Thoracic aorta (tissue), 2 donors: ENCODE measurements at regions not wholly inside any gene's neighbourhood (a gene's known extent, or its start where the extent isn't known, plus 50 kb on each side); places are given as distances from the start of the nearest gene placed in this dataset.

Experiments
- ATAC-seq: fragments of 150-250 bp; one replicate; pipeline ENCODE4 v1.8.0; 2017; ENCODE audit warnings: low read depth; ENCODE audit not compliant: insufficient number of reproducible peaks, low FRiP score
- DNase-seq: peaks from one replicate; pipeline ENCODE4 v3.0.0-alpha.2; 2020; ENCODE audit warnings: low spot score
- H3K27ac ChIP-seq, 2 donors: fragments of 200-600 bp; sonication (generic); 1 replicate in 1 of 2; 2 replicates in 1 of 2; pipeline ENCODE4 v1.5.1; 2016; ENCODE audit warnings: mild to moderate bottlenecking in 2 of 2, moderate library complexity in 2 of 2
- H3K27me3 ChIP-seq: fragments of 200-600 bp; sonication (generic); replicated peaks from 2 replicates; pipeline ENCODE4 v1.6.0; 2016; ENCODE audit warnings: mild to moderate bottlenecking; ENCODE audit not compliant: insufficient read depth
- H3K36me3 ChIP-seq: fragments of 200-600 bp; sonication (generic); one replicate; pipeline ENCODE4 v1.5.1; 2016
- H3K4me1 ChIP-seq, 2 donors: fragments of 200-600 bp; sonication (generic); 1 replicate in 1 of 2; 2 replicates in 1 of 2; pipeline versions ENCODE4 v1.5.1 to v1.6.0; 2016; ENCODE audit warnings: low read depth in 2 of 2, mild to moderate bottlenecking in 1 of 2; ENCODE audit not compliant: control insufficient read depth in 1 of 2
- H3K4me3 ChIP-seq: fragments of 200-600 bp; sonication (generic); 2 replicates; pipeline ENCODE4 v1.5.1; 2016; ENCODE audit warnings: mild to moderate bottlenecking
- H3K9me3 ChIP-seq: fragments of 200-600 bp; sonication (generic); 2 replicates; pipeline ENCODE4 v1.5.1; 2016
- TF ChIP-seq, protein P1 (sequence below): fragments of 200-600 bp; sonication (generic); IDR thresholded peaks from one replicate; pipeline ENCODE4 v1.5.1; 2019; ENCODE audit warnings: antibody characterized with exemption

DNA sequence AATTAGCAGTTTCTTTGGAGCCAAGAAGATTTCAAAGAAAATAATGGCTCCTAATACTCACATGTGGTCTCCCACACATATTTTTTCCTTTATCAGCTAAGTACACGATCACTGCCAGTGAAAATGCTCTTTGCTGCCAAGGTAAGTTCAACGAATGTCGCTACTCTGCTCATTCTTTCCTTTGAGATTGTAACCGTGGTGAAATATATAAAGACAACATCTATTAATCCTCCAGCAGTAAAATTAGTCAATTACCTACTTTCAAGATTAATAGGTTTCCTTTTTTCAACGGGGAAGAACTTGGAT is 672.2 kb downstream of the GATA3 start:
- Histone ChIP-seq H3K9me3 (no peaks in the 10 kb centered on the region), H3K36me3 (no peaks in the 10 kb centered on the region), H3K4me1 (no peaks in the 10 kb centered on the region), H3K27me3 (no peaks in the 10 kb centered on the region), H3K4me3 (no peak overlapping the region), H3K27ac (no peak overlapping the region)
- DNase-seq = no peak
- TF ChIP-seq, protein P1, sequence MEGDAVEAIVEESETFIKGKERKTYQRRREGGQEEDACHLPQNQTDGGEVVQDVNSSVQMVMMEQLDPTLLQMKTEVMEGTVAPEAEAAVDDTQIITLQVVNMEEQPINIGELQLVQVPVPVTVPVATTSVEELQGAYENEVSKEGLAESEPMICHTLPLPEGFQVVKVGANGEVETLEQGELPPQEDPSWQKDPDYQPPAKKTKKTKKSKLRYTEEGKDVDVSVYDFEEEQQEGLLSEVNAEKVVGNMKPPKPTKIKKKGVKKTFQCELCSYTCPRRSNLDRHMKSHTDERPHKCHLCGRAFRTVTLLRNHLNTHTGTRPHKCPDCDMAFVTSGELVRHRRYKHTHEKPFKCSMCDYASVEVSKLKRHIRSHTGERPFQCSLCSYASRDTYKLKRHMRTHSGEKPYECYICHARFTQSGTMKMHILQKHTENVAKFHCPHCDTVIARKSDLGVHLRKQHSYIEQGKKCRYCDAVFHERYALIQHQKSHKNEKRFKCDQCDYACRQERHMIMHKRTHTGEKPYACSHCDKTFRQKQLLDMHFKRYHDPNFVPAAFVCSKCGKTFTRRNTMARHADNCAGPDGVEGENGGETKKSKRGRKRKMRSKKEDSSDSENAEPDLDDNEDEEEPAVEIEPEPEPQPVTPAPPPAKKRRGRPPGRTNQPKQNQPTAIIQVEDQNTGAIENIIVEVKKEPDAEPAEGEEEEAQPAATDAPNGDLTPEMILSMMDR = no peak
- ATAC-seq = no peak

DNA sequence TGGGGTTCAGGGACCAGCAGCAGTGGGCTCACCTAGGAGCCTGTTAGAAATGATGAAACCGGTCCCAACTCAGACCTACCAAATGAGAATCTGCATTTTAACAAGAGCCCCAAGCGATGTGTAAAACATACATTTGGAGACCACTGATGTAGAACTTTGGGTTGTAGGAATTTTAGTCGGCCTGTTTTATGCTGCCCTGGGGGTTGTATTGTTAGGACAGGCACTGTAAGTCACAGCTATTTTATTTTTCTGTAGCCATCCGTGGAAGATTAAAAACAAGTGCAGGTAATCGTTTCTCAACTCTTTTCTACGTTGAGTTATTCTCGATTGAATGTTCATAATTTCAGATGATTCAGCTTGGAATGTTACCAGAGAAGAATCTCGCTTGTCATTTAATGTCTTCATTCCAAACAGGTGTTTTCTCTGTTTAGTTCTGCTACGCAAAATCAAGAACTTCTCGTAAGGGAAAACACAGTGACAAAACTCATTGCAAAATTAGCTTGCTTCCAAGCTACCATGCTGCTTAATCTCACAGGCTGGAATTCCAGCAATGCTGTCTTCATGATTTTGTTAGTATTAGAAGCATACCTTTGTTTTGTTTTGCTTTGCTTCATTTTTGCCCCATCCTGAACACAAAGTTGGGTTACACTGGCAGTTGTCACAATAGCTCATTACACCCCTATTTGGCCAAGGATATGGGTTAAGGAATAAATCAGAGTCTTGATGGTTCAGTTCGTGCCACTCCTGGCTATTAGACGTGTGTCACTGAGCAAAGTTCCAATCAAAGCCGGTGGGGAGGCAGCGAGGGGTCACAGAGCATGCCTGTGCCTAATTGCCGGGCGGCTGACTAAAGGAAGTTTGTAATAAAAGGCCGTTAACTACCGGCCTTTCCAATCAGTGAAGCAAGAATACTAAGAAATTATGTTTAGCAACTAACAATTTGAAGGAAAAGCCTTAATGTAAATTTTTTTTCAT is 676.9 kb downstream of the GATA3 start:
- DNase-seq (no peak), ATAC-seq (no peak)
- H3K27me3 ChIP-seq = no peaks in the 10 kb centered on the region
- no peak overlapping the region for H3K4me3 ChIP-seq
- no peaks in the 10 kb centered on the region for H3K9me3 ChIP-seq
- H3K27ac ChIP-seq = no peak overlapping the region
- H3K4me1 ChIP-seq = no peaks in the 10 kb centered on the region
- TF ChIP-seq, protein P1 = no peak
- H3K36me3 ChIP-seq = no peaks in the 10 kb centered on the region

DNA sequence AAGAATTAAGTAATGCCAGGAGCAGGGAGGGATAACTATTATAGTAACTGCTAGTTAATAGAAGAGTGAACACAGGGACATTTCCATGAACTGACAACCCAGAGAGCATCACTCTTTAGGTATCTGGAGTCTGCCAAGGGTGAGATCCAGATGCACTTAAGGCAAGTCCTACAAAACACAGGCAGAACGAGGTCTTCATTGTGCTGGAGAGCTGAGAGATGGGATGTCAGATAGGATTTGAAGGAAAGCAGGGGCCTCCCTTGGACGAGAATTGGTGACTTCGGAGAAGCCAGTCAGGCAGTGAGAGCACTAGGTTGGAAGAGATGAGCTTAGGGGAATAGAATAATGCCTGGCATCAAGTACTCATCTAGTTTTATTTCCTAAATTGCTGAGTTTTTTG is 684.5 kb downstream of the GATA3 start:
- TF ChIP-seq, protein P1 = no peak
- Histone ChIP-seq H3K27me3 (no peaks in the 10 kb centered on the region), H3K4me1 (no peaks in the 10 kb centered on the region), H3K4me3 (no peak overlapping the region), H3K9me3 (no peaks in the 10 kb centered on the region), H3K27ac (no peak overlapping the region), H3K36me3 (no peaks in the 10 kb centered on the region)
- ATAC-seq (no peak), DNase-seq (no peak)

DNA sequence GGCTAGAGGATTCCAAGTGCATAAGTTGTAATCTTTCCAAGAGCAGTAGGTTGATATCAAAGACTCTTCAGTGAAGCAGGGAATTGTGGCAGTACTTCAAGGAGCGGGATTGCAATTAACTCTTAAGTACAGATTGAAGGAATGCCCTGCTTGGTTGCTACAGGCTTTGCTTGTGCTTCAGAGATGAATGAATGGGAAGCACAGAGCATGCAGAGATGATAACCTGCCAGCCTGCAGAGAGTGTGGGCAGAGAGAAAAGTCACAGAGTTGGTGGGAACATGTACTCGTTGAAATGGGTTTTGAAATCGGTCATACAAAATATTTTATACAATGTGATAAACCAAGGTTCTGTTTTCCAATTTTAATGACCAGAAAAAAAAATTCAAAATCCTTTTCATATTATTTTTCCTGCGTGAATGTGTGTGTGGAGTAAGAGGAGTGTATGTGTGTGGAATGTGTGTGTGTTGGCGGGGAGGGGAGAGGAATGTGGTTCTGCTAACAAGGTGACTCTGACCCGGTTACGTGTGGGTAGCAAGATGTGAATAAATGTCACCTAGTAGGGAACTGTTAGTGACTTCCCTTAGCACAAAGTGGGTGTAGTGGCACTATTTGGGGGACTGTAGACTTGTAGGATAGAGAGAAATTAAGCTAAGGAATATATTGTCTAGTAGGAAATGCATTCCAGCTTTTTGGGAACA is 697.8 kb downstream of the GATA3 start:
- TF ChIP-seq, protein P1 = no peak
- no peaks in the 10 kb centered on the region for H3K9me3 ChIP-seq
- no peak for DNase-seq
- no peaks in the 10 kb centered on the region for H3K36me3 ChIP-seq
- no peaks in the 10 kb centered on the region for H3K27me3 ChIP-seq
- no peak overlapping the region for H3K27ac ChIP-seq
- H3K4me3 ChIP-seq = no peak overlapping the region
- no peak for ATAC-seq
- no peaks in the 10 kb centered on the region for H3K4me1 ChIP-seq

DNA sequence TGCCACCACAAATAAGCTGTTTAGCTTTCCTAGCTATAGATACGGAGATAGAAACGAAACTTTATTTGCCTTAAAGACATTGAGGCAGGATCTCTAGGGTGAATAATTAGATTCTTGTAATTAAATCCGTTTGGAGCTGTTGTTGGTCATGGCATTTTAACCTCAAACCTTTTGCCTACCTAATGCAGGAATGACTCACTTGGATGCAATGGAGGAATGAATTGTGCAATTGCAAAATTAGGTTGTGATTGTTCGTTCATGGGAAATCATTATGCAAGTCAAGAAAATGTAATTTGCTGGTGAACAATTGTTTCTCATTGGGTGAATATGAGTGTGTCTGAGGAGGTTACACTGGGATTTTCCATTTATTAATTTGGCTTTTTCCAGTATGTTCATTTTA is 703.5 kb downstream of the GATA3 start:
- Histone ChIP-seq H3K27ac (no peak overlapping the region), H3K27me3 (no peaks in the 10 kb centered on the region), H3K4me3 (no peak overlapping the region), H3K9me3 (no peaks in the 10 kb centered on the region), H3K36me3 (no peaks in the 10 kb centered on the region), H3K4me1 (no peaks in the 10 kb centered on the region)
- ATAC-seq = no peak
- no peak for DNase-seq
- TF ChIP-seq, protein P1 = no peak
